HG03175 (cell line): ENCODE measurements at regions not wholly inside any gene's neighbourhood (a gene's known extent, or its start where the extent isn't known, plus 50 kb on each side); places are given as distances from the start of the nearest gene placed in this dataset.
A peak's percentile ranks its signal among the peaks of the same experiment; 100 is the strongest.
"Not testable (repeated sequence)": the region's sequence is repeated elsewhere in the genome, so short reads cannot be mapped to it uniquely, and the experiment has no call there.

Experiments
- ATAC-seq: cut with Tn5 transposase; IDR thresholded peaks from one replicate; pipeline ENCODE4 v1.9.1; 2021; ENCODE audit warnings: mild to moderate bottlenecking, moderate library complexity; ENCODE audit not compliant: unreplicated experiment

DNA sequence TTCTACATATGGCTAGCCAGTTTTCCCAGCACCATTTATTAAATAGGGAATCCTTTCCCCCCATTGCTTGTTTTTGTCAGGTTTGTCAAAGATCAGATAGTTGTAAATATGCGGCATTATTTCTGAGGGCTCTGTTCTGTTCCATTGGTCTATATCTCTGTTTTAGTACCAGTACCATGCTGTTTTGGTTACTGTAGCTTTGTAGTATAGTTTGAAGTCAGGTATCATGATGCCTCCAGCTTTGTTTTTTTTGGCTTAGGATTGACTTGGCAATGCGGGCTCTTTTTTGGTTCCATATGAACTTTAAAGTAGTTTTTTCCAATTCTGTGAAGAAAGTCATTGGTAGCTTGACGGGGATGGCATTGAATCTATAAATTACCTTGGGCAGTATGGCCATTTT is 60.0 kb upstream of the GPC3 start:
- ATAC-seq: not testable (repeated sequence)

DNA sequence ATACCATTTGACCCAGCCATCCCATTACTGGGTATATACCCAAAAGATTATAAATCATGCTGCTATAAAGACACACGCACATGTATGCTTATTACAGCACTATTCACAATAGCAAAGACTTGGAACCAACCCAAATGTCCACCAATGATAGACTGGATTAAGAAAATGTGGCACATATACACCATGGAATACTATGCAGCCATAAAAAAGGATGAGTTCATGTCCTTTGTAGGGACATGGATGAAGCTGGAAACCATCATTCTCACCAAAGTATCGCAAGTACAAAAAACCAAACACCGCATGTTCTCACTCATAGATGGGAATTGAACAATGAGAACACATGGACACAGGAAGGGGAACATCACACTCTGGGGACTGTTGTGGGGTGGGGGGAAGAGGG is 81.7 kb upstream of the GPC3 start:
- not testable (repeated sequence) for ATAC-seq

DNA sequence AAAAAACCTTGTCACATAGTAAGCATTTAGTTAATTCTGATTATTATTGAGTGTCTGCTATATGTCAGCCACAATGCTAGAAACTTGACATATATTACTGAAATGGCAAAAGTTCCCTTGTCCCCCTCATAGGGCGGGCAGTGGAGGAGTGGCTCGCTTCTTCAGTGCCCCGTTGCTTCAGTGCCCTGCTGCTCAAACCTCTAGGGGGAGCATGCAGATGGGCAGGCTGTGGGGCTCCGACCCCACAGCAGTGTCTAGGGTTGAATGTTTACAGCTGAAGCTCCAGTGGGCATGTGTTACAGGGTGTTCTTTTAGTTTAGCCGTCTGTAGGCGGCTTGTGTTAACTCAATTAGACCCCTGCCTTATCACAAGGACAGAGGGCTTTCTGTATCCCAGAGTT is 86.5 kb upstream of the GPC3 start:
- ATAC-seq: not testable (repeated sequence)

DNA sequence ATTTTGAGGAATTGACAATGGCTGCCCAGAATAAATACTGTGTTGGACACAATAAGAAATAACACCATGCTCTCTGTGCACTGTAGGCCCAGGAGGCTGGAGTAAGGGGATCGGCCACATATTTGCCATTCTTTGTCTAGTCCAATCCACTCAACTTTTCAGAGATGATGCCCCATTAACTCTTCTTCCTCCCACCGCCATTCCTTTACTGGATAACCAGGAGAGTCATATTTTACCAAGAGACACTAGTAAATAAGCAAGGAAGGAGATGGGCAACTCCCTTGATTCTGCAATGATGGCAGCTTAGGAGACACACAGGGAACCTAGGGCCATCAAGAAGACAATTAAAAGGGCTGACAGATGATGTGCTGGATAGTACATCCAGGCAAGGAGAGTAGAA is 87.9 kb upstream of the GPC3 start:
- ATAC-seq: no peak

DNA sequence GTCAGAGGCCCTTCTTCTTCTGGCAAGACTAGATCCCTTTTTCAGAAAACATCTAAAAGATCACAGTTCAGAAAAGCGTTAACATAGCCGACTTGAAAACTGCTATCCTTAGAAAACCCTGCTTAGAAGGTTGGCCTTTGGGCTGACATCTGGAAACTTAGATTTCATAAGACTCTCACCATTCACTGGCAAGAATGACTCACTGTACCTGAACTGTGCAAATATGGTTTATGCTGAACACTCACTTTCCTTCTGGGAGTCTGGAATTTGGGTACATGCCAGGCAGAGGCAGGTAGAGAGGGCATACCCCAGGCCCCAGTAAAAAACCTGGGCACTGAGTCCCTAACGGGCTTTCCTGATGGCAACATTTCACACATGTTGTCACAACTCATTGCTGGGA is 88.8 kb upstream of the GPC3 start:
- ATAC-seq: no peak

DNA sequence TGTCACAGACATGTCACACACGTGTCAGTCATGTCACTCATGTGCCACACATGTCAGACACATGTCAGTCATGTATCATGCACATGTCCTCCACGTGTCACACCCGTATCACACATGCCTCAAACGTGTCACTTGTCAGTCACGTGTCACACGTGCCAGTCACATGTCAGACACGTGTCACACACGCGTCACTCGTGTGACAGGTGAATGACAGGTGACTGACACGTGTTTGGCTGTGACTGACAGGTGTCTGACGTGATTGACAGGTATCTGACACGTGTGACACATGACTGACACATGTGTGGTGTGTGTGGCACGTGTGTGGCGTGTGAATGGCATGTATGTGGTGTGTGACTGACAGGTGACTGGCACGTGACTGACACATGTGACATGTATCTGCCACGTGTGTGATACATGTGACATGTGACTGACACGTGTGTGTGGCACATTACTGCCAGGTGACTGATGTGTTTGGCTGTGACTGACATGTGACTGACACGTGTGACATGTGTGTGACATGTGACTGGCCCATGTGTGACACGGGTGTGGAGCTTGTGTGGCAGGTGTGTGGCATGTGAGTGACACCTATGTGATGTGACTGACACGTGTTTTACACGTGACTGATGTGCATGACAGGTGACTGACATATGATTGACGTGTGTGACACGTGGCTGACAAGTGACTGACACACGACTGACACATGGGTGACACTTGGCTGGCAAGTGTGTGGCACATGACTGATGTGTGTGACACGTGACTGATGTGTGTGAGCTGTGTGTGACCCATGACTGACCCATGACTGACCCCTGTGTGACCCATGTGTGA is 90.7 kb upstream of the GPC3 start:
- ATAC-seq: no peak

DNA sequence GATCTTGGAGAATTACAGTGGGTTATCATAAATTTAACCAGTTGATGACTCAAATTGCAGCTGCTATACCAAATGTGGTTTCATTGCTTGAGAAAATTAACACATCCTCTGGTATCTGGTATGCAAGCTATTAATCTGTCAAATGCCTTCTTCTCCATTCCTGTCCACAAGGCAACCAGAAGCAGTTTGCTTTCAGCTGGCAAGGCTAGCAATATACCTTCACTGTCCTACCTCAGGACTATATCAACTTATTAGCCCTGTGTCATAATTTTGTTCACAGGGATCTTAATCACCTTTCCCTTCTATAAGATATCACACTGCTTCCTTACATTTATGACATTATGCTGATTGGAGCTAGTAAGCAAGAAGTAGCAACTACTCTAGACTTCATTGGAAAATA is 110.0 kb upstream of the GPC3 start:
- ATAC-seq: no peak

DNA sequence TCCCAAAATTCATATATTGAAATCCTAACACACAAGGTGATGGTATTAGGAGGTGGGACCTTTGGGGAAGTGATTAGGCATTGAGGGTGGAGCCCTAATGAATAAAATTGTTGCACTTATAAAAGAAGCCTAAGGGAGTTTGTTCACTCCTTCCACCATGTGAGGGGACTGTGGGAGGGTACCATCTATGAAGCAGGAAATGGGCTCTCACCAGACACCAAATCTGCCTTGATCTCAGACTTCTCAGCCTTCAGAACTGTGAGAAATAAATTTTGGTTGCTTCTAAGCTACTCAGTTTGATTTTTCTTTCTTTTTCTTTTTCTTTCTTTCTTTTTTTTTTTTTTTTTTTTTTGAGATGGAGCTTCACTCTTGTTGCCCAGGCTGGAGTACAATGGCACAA is 116.2 kb upstream of the GPC3 start:
- no peak for ATAC-seq

DNA sequence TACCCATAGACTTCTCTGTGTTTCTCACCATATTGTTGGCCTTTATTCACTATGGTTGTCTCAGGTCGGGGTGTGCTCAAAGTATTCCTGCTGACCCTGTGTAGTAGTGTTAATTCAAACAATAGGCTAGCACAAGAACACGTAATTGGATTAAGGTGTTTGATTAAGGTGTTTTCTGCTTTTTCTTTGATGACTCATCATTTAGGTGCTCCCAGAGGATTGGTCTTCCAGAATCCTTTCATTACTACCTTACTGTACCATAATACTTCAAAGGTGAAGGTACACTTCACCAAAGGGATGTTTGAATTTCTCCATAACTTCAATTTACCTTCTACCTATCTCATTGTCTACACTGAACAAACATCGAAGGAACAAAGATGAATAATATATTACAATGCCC is 121.7 kb upstream of the CCDC160 start:
- ATAC-seq: no peak

DNA sequence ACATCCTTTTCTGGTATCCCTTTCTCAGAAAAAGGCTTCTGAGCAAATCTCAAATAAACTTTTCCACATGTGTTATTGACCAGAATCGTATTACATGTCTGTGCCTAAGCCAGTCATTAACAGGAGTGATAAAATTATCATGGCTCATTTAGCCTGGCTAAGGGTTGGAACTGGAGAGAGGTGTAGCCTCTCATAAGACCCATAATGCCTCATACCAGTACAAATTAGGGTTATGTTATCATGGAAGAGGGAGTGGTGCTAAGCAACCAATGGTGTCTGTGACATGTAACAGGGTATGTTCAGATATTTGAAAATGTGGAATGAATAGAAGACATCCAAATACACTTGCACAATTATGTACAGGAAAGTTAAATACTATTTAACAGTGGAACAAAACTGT is 99.6 kb upstream of the CCDC160 start:
- ATAC-seq: no peak

DNA sequence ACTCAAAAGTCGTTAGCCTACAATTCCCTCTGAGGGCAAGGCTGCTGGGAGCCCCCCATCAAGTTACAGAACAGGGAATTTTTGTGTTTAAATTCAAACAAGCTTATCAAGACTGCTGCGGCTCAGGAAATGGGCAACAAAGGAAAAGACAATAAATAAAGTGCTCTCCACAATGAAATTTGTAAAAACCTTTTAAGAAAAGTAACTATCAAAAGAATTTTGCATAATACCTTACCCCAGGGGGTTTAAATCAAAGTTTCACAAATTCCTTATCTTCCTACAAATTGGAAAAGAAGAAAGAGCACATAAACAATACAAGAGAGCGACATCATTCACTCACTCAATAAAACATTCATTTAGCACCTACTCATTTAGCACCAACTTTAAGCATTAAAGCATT is 97.9 kb upstream of the CCDC160 start:
- no peak for ATAC-seq

DNA sequence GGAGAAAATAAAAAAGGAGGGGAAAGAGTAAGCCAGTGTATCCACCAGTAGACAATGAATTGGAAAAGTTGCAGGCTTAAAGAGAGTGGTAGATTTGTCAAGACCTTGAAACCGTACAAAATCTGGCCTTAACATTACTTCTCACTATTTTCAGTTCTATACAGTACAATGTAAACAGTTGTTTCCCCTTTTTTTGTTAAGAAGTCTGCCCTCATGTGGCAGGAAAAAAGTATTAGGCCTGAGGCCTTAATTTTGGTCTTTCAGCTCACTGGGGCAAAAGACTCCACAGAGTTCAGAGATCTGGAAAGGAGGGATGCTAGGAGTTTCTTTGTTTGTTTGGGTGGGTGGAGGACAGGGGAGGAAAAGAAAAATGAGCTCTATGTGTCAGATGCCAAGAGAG is 92.8 kb upstream of the CCDC160 start:
- ATAC-seq: peak; percentile 74

DNA sequence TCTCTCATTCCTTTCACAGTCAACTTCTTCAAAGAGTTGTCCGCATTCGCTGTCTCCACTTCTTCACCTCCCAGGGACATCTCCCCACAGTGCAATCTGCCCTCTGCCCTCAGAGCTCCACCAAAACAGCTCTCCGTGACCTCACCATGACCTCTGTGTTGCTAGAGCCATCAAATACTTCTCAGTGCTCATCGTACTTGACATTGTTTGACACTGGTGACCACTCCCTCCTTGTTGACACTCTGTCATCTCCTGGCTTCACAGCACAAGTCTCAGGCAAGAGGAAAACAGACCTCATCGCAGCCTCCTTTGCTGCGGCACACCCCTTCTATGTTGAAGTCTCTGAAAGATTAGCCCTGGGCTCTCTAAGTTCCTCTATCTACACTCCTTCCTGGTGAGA is 90.5 kb upstream of the CCDC160 start:
- ATAC-seq: no peak

DNA sequence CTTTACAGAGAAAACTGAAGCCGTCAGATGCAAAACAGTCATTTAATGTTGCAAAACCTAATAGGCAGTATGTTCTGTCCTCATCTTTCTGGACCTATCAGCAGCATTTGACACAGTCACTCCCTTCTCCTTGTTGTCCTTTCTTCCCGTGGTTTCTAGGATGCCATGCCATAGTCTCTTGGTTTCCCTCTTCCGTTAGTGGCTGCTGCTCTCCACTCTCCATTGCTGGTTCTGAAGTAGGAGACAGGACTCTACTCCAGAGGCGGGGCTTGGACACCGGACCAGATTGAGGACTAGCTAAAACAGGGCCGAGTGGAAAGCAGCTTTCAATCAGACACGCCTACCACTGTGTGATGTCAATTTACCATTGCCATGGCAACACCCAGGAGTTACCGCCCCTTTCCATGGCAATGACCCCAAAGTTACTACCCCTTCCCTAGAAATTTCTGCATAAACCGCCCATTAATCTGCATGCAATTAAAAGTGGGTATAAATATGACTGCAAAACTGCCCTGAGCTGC is 88.8 kb upstream of the CCDC160 start:
- ATAC-seq: no peak

DNA sequence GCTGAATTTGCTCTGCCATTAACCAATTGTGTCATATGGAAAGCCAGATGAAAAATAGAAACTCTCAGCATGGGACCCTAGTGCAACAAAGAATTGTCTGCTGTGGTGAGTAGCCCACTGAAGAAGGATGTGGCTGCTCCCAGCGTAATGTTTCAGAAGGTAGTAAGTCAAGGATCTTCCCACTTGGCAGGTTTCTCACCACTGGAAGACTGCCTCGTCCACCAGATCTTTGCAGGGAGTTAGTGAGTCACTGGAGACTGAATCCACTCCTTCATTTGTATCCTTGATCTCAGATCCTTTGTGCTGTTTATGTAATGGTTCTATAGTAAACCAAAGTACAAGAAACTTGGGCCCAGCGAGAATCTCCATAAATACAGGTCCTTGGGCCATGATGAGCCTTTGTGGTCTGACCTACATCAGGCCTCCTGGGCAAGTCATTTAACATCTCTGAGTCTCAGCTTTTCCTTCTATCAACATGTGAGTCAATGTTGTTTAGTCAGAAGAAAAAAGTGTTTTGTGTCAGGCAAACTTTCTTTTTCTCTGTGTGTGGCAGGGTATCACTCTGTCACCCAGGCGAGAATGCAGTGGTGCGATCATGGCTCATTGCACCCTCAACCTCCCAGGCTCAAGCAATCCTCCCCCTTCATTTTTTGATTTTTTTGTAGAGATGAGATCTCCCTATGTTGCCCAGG is 78.0 kb upstream of the CCDC160 start:
- no peak for ATAC-seq

DNA sequence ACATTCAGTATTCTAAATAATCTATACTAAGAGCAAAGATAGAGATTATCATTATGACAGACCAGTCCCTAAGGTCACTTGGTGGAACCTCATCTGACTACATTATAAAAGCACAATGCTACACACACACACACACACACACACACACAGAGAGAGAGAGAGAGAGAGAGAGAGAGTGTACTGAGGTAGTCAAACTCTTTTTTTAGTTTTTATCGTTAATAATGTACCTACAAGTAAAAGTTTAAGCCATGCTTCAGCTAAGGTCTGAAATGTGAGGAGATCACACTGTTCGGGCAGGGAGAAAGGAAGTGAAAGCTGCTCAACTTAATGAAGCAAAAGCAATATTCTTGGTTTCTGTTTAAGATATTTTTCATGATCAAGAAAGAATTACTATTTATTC is 75.8 kb upstream of the CCDC160 start:
- ATAC-seq: peak; percentile 91

DNA sequence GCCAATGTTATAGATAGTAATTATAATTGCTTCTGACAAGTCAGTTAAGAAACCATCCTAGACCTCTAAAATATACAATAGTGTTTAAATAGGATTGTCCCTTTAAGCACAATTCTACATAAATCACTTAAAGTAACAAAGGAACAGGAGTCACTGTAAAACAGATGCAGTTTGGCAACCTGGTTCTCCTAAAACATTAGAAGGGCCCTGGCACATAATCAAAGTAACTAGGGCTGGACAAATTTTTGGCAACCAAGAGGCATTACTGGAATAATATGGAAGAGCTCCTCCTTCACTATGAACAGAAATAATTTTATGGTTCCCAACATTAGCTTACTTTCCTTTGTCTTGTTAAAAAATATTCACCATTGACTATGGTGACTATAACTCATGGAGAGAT is 75.0 kb upstream of the CCDC160 start:
- no peak for ATAC-seq

DNA sequence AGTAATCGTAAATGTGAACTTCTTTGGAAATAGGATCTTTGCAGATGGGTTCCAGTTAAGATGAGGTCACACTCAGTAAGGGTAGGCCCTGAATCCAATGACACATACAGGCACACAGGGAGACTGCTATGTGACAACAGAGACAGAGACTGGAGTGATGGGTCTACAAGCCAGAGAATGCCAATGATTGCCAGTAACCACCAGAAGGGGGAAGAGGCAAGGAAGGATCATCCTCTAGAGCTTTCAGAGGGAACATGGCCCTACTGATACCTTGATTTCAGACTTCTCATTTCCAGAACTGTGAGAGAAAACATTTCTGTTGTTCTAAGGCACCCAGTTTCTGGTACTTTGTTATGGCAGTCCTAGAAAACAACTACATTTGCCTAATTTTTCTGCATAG is 73.1 kb upstream of the CCDC160 start:
- ATAC-seq: no peak

DNA sequence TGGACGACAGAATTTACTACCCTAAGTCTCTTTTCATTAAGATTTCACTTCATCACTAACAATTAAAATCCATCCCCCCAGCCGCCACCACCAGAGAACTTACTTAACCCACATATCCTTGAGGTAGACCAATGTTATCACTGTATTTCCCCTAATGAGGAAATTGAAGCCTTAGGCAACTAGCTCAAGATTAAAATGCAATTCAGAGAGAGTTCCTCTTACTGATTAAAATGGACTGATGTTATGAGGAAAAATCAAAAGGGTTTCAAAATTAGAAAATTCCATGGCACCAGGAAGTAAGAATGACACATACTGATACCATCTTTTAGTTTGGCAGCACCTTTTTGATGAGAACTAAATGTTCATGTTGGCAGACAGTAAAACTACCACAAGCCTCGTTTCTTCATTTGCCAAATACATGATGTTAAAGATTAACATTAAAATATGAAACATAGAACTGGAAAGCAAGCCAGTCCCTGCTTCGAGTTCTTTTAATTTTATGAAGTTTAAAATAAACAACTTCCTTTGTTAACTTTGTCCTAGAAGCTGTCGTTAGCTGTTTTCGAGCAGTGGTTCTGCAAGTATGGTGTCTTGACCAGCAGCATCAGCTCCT is 69.3 kb upstream of the CCDC160 start:
- ATAC-seq: no peak

DNA sequence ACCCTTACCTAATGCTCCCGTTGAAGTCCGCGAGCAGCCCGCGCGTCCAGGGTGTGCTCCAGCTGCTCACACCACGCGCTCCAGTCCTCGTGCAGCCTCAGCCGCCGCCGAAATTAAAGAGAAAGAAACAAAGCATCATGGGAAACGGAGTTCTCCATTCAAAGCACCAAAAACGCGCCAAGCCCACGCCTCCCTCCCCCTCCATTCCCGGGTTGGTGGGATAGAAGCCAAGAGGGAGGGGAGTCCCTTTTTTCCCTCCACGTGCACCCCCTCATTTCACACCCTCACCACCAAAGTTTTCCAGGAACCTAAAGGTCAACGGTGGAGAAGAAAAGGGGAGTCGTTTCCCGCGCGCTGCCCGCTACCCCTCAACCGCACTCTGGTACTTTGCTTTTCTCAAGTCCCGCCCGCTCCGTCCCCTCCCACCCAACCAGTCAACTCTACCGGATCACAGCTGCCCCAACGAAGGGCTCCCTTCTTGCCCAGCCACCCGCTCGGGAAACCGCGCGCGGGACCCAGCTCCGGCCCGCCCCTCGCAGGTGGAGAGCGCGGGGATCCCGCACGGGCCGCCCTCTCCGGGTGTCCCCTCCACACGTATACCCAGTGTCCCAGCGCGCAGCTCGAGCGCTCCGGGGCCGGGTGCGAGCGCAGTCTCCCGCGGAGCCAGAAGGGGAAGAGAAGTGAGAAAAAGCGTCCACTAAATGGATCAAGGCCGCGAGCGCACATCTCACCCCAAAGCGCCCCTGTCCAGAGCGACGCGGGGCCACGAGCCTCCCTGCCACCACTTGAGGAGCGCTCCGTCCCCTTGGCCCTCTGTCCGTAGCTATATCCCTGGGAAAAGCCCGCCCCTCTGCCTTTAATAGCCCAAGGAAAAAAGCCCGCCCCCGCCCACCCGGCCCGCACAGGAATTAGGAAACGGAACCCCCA is 65.1 kb upstream of the CCDC160 start:
- ATAC-seq: peak; percentile 55
